CD4-positive, alpha-beta T cell treated with Interleukin-17A for 4 hours (primary cell): ENCODE measurements at regions not wholly inside any gene's neighbourhood (a gene's known extent, or its start where the extent isn't known, plus 50 kb on each side); places are given as distances from the start of the nearest gene placed in this dataset.
"Not testable (repeated sequence)": the region's sequence is repeated elsewhere in the genome, so short reads cannot be mapped to it uniquely, and the experiment has no call there.

Experiments used
- DNase-seq: peaks from one replicate; pipeline ENCODE4 v3.0.0-alpha.2; 2020; ENCODE audit warnings: mixed read lengths

DNA sequence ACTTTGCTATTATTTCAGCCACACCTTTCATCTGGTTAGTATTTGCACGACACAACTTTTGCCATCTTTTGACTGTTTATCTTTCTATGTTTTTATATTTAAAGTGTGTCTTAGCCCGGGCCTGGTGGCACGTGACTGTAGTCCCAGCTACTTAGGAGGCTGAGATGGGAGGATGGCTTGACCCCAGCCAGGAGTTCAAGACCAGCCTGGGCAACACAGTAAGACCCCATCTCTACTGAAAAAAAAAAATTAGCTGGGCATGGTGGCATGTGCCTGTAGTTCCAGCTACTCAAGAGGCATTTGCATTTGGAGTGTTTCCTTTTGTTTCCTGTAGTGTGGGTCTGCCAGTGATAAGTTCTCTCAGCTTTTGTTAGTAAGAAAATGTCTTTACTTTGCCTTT lies 88.7 kb upstream of the GLI2 start:
- DNase-seq = no peak

GRCh38 chr2:120647487-120647886 lies 88.2 kb upstream of the GLI2 start:
- no peak for DNase-seq

DNA sequence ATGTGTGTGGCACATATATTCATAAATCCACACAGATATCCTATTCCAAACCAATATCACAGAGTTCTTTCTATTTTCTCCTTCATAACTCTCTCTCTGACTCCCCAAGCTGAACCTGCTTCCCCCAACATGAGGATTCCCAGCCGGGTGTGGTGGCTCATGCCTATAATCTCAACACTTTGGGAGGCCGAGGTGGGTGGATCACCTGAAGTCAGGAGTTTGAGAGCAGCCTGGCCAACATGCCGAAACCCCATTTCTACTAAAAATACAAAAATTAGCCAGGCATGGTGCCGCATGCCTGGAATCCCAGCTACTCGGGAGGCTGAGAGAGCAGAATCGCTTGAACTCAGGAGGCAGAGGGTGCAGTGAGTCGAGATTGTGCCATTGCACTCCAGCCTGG lies 86.3 kb upstream of the GLI2 start:
- not testable (repeated sequence) for DNase-seq

GRCh38 chr2:120650022-120650644 lies 85.5 kb upstream of the GLI2 start:
- no peak for DNase-seq

GRCh38 chr2:120651818-120652217 lies 83.8 kb upstream of the GLI2 start:
- no peak for DNase-seq

- DNase-seq = no peak
These were observed 82.6 kb upstream of the GLI2 start for GRCh38 chr2:120653046-120653445.

- no peak for DNase-seq
These were observed 81.8 kb upstream of the GLI2 start for GRCh38 chr2:120653871-120654270.

GRCh38 chr2:120654381-120655134 lies 81.1 kb upstream of the GLI2 start:
- no peak for DNase-seq

DNA sequence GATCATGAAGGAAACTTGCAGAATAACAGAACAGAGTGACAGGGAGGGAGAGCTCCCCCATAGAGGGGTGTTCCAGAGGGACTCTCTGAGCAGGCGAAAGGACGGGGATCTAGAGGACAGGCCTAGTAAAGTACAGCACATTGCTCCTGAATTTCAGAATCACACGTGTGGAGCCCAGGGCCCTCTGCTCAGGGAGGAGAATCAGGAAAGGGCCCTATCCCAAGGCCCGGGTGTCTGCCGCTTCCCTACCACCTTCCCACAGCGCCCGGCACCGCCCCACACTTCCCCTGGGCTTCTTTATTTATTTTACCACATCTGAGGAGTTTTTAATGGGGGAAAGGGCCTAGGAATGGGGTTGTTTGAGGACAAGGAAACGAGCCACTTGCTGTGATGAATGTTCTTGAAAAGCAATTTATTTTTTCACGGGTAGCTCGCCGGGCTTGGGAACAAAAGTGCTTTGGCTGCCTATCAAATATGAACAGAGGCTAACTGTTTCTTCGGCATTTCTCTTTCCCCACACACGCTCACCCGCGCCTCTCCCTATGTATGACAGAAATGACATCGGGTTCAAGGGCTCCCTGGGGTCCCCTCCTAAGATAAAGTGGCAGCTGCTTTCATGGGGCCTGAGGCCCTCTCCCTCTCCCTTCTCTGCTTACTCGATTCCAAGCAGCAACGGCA lies 79.3 kb upstream of the GLI2 start:
- no peak for DNase-seq

DNA sequence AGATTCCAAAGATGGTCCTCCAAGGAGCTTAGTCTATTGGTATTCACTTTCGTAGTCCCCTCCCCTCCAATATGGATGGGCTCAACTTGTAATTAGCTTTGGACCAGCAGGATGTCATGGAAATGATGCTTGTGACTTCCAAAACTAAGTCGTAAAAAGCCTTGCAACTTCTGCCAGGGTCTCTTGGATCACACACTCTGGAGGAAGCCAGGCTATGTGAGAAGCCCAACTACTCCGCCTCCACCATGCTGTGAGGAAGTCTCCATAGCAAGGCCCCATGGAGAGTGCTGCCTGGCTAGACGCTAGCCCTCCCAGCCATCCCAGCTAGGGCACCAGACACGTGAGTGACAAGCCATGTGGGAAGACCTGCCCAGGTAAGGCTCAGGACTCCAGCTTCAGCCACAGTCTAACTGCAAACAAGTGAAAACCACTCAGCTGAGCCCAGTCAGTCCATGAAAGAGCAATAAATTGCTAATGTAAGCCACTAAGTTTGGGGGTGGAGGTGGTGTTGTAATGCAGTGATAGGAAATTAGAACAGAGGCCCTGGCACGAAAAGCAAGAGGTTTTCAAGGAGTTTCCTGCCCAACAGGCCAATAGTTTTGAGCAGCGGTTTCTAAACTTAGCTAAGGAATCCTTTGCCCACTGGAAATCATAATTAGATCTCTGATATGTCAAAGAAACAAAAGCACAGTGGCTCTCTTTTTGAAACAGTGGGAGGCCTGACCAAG lies 77.5 kb upstream of the GLI2 start:
- DNase-seq = no peak

DNA sequence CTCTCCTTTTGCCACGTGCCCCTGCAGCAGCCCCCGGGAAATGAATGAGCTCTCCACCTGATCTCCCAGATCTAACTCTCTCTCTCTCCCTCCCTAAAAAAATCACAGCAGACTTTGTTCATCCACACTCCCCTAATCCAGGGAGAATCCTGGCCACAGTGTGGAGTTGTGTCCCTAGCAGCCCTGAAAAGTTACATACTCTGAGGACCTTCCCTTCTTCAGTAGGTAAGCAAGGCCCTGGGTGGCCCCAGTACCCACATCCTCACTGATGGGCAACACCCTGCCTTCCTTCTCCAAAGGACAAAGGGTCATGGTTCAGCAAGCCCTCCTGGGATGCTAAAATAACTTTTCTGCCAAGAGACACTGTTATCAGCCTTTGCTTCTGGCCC lies 76.9 kb upstream of the GLI2 start:
- no peak for DNase-seq

GRCh38 chr2:120659275-120659977 lies 76.2 kb upstream of the GLI2 start:
- no peak for DNase-seq

- no peak for DNase-seq
These were observed 75.5 kb upstream of the GLI2 start for GRCh38 chr2:120660056-120660694.

GRCh38 chr2:120660771-120661459 lies 74.8 kb upstream of the GLI2 start:
- DNase-seq = no peak

DNA sequence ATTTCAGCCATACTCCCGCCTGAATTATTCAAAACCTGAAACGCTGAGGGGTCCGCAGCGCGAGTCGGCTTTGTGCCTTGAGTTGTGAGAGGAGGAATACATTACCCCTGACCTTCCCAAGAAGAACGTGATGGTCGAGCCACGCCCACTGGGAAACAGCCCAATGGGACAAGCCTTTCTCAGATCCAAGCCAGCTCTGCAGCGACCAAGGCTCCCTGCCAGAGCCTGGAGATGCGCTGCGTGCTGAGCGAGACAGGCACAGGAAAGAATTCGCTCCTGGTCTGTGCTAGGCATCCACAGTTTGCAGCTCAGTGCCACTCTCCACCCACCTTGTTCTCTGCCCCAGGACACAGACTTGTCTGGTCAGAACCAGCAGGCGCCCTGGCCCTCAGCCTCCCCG lies 74.1 kb upstream of the GLI2 start:
- no peak for DNase-seq

DNA sequence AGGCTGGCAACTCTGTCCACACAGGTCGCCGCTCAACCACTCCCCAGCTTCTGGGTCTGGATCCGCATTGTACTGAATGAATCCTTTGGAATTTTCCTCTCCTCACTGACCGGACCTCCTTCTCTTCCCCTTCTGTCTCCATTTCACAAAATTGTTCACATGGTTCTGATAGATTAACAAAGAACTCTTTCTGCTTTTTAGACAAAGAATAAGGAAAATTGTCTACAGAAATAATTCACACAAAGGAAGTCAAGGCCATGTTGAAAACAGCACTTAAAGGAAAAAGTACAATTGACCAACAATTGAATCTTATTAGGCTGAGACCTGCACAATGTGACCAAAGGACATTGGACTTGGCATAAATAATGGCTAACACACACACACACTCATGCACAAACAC lies 73.6 kb upstream of the GLI2 start:
- DNase-seq = no peak

DNA sequence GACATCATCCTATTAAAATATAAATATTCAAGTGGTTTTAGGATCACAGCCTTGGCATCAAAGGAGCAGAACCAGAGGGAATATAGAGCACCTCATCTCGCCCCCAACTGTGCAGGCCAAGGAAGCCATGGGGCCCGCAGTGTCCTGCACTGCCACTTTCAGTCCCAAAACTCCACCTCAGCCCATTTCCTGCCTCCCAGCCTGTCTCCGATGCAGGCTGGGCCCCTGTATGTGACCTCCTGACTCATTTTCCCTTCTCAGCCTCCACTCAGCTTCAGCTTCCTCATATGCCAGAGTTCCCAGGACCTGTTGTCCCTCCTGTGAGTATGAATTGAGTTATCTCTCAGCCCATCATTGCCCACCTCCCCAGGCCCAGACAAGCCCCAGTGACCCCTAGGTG lies 72.9 kb upstream of the GLI2 start:
- DNase-seq = no peak

GRCh38 chr2:120666433-120666832 lies 69.2 kb upstream of the GLI2 start:
- no peak for DNase-seq

DNA sequence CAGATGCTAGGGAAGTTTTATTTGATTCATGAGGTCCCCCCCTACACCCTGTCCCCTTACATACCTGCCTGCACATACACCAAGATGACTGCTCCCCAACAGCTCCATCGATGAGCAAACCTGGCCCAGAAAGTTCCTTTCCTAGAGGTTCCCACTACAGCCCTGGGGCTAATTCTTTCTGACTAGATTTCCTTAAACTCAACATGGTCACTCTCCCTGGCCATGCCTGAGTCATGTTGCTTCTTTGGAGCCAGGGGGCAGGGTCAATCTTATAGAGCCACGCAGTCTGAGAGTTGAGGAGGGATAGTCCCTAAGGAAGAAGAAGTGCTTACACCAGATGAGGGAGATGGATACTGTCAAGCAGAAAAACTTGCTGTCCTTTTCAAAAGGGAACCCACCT lies 67.7 kb upstream of the GLI2 start:
- DNase-seq = no peak

DNA sequence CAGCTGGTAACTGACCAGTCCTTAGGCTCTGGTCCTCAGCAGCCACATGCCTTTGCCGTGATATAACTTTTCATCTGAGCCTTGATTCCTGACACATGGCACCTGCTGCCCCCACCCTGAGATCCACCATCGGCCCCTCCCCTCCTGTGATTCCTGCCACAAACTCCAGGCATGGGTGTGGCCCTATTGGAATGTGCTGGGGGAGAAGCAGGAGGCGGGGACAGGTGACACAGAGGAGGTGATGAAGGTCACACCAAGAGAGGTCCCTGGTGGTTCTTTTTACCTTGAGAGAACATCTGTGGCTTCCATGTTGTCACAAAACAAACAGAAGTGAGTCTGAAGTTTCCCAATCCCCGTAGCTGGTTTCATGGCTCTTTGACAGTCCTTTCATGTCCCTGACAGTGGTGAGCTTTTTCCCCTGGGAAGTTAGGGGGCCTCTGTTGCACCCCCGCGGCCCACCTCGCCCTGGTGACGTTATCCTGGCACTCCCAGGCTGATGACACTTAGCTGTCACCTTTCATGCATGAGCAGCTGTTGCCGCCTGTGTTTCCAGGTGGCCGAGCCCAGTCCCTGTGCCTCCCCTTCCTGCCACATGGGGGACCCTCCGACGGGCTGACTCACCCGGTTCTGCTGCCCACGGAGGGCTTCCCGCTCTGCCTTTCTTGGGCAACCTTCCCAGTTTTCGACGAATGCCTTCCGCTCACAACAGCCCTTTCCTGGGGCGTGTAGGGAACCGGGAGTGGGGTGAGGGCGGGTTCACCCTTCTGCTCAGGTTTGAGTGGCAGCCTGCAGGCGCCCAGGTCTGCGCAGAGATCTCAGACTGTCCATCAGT lies 66.3 kb upstream of the GLI2 start:
- DNase-seq = no peak

GRCh38 chr2:120669971-120670370 lies 65.7 kb upstream of the GLI2 start:
- no peak for DNase-seq
